H9 (cell line): ENCODE measurements at regions not wholly inside any gene's neighbourhood (a gene's known extent, or its start where the extent isn't known, plus 50 kb on each side); places are given as distances from the start of the nearest gene placed in this dataset.

Experiments
- DNase-seq: peaks from one replicate; pipeline ENCODE4 v3.0.0-alpha.2; 2017
- H2AFZ ChIP-seq: one replicate; pipeline ENCODE4 v1.6.1; 2013; ENCODE audit warnings: mild to moderate bottlenecking, low read length, control low read depth, moderate library complexity
- H2AK5ac ChIP-seq: 2 replicates; pipeline ENCODE4 v1.6.1; 2013; ENCODE audit warnings: low read length, control low read depth, mixed read lengths; ENCODE audit not compliant: insufficient read length
- H2BK120ac ChIP-seq: one replicate; pipeline ENCODE4 v1.6.1; 2013; ENCODE audit warnings: low read depth, mild to moderate bottlenecking, low read length, control low read depth, inconsistent platforms; ENCODE audit not compliant: poor library complexity, severe bottlenecking
- H2BK12ac ChIP-seq: 2 replicates; pipeline ENCODE4 v1.6.1; 2013; ENCODE audit warnings: low read length, control low read depth, mixed read lengths, low read depth; ENCODE audit not compliant: insufficient read length
- H2BK15ac ChIP-seq: 2 replicates; pipeline ENCODE4 v1.6.1; 2013; ENCODE audit warnings: low read depth, low read length, control low read depth
- H2BK20ac ChIP-seq: one replicate; pipeline ENCODE4 v1.6.1; 2013; ENCODE audit warnings: low read depth, mild to moderate bottlenecking, low read length, control low read depth, inconsistent platforms; ENCODE audit not compliant: poor library complexity, severe bottlenecking
- H2BK5ac ChIP-seq: 2 replicates; pipeline ENCODE4 v1.6.1; 2013; ENCODE audit warnings: low read length, control low read depth, mixed read lengths; ENCODE audit not compliant: insufficient read length
- H3K14ac ChIP-seq: 2 replicates; pipeline ENCODE4 v1.6.1; 2013; ENCODE audit warnings: low read length, control low read depth; ENCODE audit not compliant: insufficient read depth
- H3K18ac ChIP-seq: 2 replicates; pipeline ENCODE4 v1.6.1; 2013; ENCODE audit warnings: low read depth, mild to moderate bottlenecking, mixed read lengths, low read length, control low read depth; ENCODE audit not compliant: insufficient read length
- H3K23ac ChIP-seq: 2 replicates; pipeline ENCODE4 v1.6.1; 2013; ENCODE audit warnings: low read length, control low read depth, mixed read lengths, low read depth; ENCODE audit not compliant: insufficient read length
- H3K23me2 ChIP-seq: 2 replicates; pipeline ENCODE4 v1.6.1; 2013; ENCODE audit warnings: low read depth, mild to moderate bottlenecking, mixed read lengths, low read length, control low read depth; ENCODE audit not compliant: insufficient read length, poor library complexity, severe bottlenecking
- H3K27ac ChIP-seq: 2 replicates; pipeline ENCODE4 v1.5.1; 2013; ENCODE audit warnings: low read length, control low read depth, mixed read lengths, low read depth; ENCODE audit not compliant: insufficient read length
- H3K27me3 ChIP-seq: 2 replicates; pipeline ENCODE4 v1.6.1; 2013; ENCODE audit warnings: low read length, control low read depth, inconsistent platforms; ENCODE audit not compliant: insufficient read depth
- H3K4ac ChIP-seq: 2 replicates; pipeline ENCODE4 v1.6.1; 2013; ENCODE audit warnings: low read depth, mild to moderate bottlenecking, control low read depth, inconsistent platforms, low read length, moderate library complexity
- H3K4me1 ChIP-seq: 2 replicates; pipeline ENCODE4 v1.6.1; 2013; ENCODE audit warnings: low read length, control low read depth, inconsistent platforms; ENCODE audit not compliant: insufficient read depth
- H3K4me2 ChIP-seq: 2 replicates; pipeline ENCODE4 v1.6.1; 2013; ENCODE audit warnings: low read length, control low read depth, mixed read lengths; ENCODE audit not compliant: insufficient read length, insufficient read depth
- H3K56ac ChIP-seq: 2 replicates; pipeline ENCODE4 v1.6.1; 2013; ENCODE audit warnings: low read depth, mild to moderate bottlenecking, mixed read lengths, low read length, control low read depth; ENCODE audit not compliant: insufficient read length
- H3K79me1 ChIP-seq: 2 replicates; pipeline ENCODE4 v1.6.1; 2013; ENCODE audit warnings: low read depth, mild to moderate bottlenecking, moderate library complexity, low read length, control low read depth, inconsistent platforms; ENCODE audit not compliant: insufficient read depth, poor library complexity, severe bottlenecking
- H3K79me2 ChIP-seq: 2 replicates; pipeline ENCODE4 v1.6.1; 2013; ENCODE audit warnings: low read length, control low read depth, inconsistent platforms; ENCODE audit not compliant: insufficient read depth
- H3K9ac ChIP-seq: 2 replicates; pipeline ENCODE4 v1.6.1; 2013; ENCODE audit warnings: low read length, control low read depth, mixed read lengths; ENCODE audit not compliant: insufficient read length; ENCODE audit errors: extremely low read depth
- H3K9me3 ChIP-seq: one replicate; pipeline ENCODE4 v1.6.1; 2013; ENCODE audit warnings: low read depth, low read length, inconsistent platforms; ENCODE audit not compliant: control insufficient read depth
- H3T11ph ChIP-seq: one replicate; pipeline ENCODE4 v1.6.1; 2013; ENCODE audit warnings: mild to moderate bottlenecking, low read length, control low read depth, inconsistent platforms
- H4K20me1 ChIP-seq: one replicate; pipeline ENCODE4 v1.6.1; 2013; ENCODE audit not compliant: control insufficient read depth, insufficient read length, insufficient read depth
- H4K5ac ChIP-seq: 2 replicates; pipeline ENCODE4 v1.6.1; 2013; ENCODE audit warnings: low read depth, mild to moderate bottlenecking, mixed read lengths, low read length, control low read depth; ENCODE audit not compliant: insufficient read length
- H4K8ac ChIP-seq: replicated peaks from 2 replicates; pipeline ENCODE4 v1.6.1; 2013; ENCODE audit warnings: low read length, control low read depth, mixed read lengths, low read depth; ENCODE audit not compliant: insufficient read length
- H4K91ac ChIP-seq: 2 replicates; pipeline ENCODE4 v1.6.1; 2013; ENCODE audit warnings: low read depth, mild to moderate bottlenecking, moderate library complexity, mixed read lengths, low read length, control low read depth; ENCODE audit not compliant: insufficient read length
- H3K27ac Mint-ChIP-seq, 3 experiments: 2 replicates in 2 of 3; 3 replicates in 1 of 3; pipeline ENCODE4 v1.8.0; 2020 to 2021; ENCODE audit warnings: mixed read lengths in 3 of 3, mild to moderate bottlenecking in 1 of 3, moderate library complexity in 1 of 3
- H3K27me3 Mint-ChIP-seq: 2 replicates; pipeline ENCODE4 v1.8.0; 2021; ENCODE audit warnings: low read depth, mild to moderate bottlenecking, moderate library complexity, mixed read lengths
- H3K36me3 Mint-ChIP-seq, 3 experiments: 2 replicates in 2 of 3; 3 replicates in 1 of 3; pipeline ENCODE4 v1.8.0; 2020 to 2021; ENCODE audit warnings: low read depth in 3 of 3, mixed read lengths in 3 of 3; ENCODE audit not compliant: insufficient read depth in 1 of 3
- H3K4me1 Mint-ChIP-seq, 2 experiments: 2 replicates each; pipeline ENCODE4 v1.8.0; 2020; ENCODE audit warnings: mixed read lengths in 2 of 2
- H3K4me3 Mint-ChIP-seq, 2 experiments: 2 replicates in 1 of 2; 3 replicates in 1 of 2; pipeline ENCODE4 v1.8.0; 2020 to 2021; ENCODE audit warnings: mild to moderate bottlenecking in 2 of 2, mixed read lengths in 2 of 2, moderate library complexity in 1 of 2
- H3K9me3 Mint-ChIP-seq, 2 experiments: 2 replicates in 1 of 2; 3 replicates in 1 of 2; pipeline ENCODE4 v1.8.0; 2020; ENCODE audit warnings: mild to moderate bottlenecking in 2 of 2, mixed read lengths in 2 of 2, moderate library complexity in 1 of 2
- CTCF ChIP-seq: fragments of 200-600 bp; sonication (generic); conservative IDR thresholded peaks from 3 replicates; pipeline ENCODE4 v1.8.0; 2021; ENCODE audit warnings: antibody characterized with exemption, mild to moderate bottlenecking
- WGBS: extraction: QIAGEN DNeasy Blood & Tissue Kit; methylation state at CpG from one replicate; pipeline ENCODE4 v1.1.7; 2013; ENCODE audit warnings: missing lambda C conversion rate, low lambda C conversion rate, mixed read lengths; ENCODE audit not compliant: insufficient read length; ENCODE audit errors: extremely low coverage; 5-methylcytosine and 5-hydroxymethylcytosine counted together

- Histone ChIP-seq H3K79me2 (no peaks in the 10 kb centered on the region), H2BK20ac (no peak overlapping the region), H3K27me3 (no peaks in the 10 kb centered on the region), H2BK15ac (no peak overlapping the region), H2BK5ac (no peak overlapping the region), H4K91ac (no peak overlapping the region), H3K9me3 (no peaks in the 10 kb centered on the region), H4K20me1 (no peaks in the 10 kb centered on the region), H3K4me1 (no peaks in the 10 kb centered on the region; the same call in 1 of the 2 replicates), H2BK120ac (no peak overlapping the region), H2BK12ac (no peak overlapping the region), H3K14ac (no peak overlapping the region), H3K27ac (no peak overlapping the region), H4K8ac (no peak overlapping the region), H3K56ac (no peak overlapping the region), H3K9ac (no peak overlapping the region), H3K4ac (no peak overlapping the region), H3K4me2 (no peak overlapping the region), H3T11ph (no peak overlapping the region), H2AFZ (no peak overlapping the region), H4K5ac (no peak overlapping the region), H3K79me1 (no peaks in the 10 kb centered on the region), H3K23me2 (no peaks in the 10 kb centered on the region), H3K23ac (no peak overlapping the region), H3K18ac (no peak overlapping the region), H2AK5ac (no peak overlapping the region)
- H3K4me3 Mint-ChIP-seq, result no peak overlapping the region
- no CpG with 5 or more reads among the region's 2 CpGs for WGBS
- no peaks in the 10 kb centered on the region for H3K36me3 Mint-ChIP-seq
- no peaks in the 10 kb centered on the region for H3K27me3 Mint-ChIP-seq
- H3K27ac Mint-ChIP-seq, result no peak overlapping the region
- H3K9me3 Mint-ChIP-seq, result no peaks in the 10 kb centered on the region
- H3K4me1 Mint-ChIP-seq, result peaks cover 13 to 17% of the 10 kb centered on the region in 2 experiments
- TF ChIP-seq CTCF, result no peak
- no peak for DNase-seq
Measured at GRCh38 chr2:82827426-82827825, 1631.7 kb downstream of the SUCLG1 start.
